BJ (cell line): ENCODE measurements at regions not wholly inside any gene's neighbourhood (a gene's known extent, or its start where the extent isn't known, plus 50 kb on each side); places are given as distances from the start of the nearest gene placed in this dataset.

ENCODE experiments used
- CTCF ChIA-PET: fragments of 350-600 bp; formaldehyde crosslinking; extraction: SDS; loops from one replicate; lab custom pipeline; 2021; ENCODE audit warnings: antibody characterized with exemption, inconsistent platforms; lab: Yijun Ruan, JAX
- POLR2A ChIA-PET: fragments of 300-600 bp; sonication (Branson Sonifier 250); formaldehyde crosslinking; extraction: SDS; loops from one replicate; lab custom pipeline; 2021; ENCODE audit warnings: antibody characterized with exemption; lab: Charles Lee
- DNase-seq: peaks from one replicate; pipeline ENCODE4 v3.0.0-alpha.2; 2011; ENCODE audit warnings: low read depth
- H3K27me3 ChIP-seq: 2 replicates; pipeline ENCODE4 v1.6.0; 2011; ENCODE audit warnings: low read length; ENCODE audit not compliant: control insufficient read depth, insufficient read depth
- H3K36me3 ChIP-seq: 2 replicates; pipeline ENCODE4 v1.5.1; 2011; ENCODE audit warnings: low read length; ENCODE audit not compliant: control insufficient read depth, insufficient read depth
- H3K4me3 ChIP-seq: 2 replicates; pipeline ENCODE4 v1.5.1; 2011; ENCODE audit warnings: low read depth, mild to moderate bottlenecking, control low read depth, low read length
- CTCF ChIP-seq: IDR thresholded peaks from 2 replicates; pipeline ENCODE4 v1.5.1; 2011; ENCODE audit warnings: low read depth, mild to moderate bottlenecking, control low read depth, inconsistent platforms, low read length, moderate library complexity; ENCODE audit not compliant: insufficient read depth

GRCh38 chr2:156001851-156002250, 330.7 kb downstream of the NR4A2 start:
- Histone ChIP-seq H3K4me3 (no peak overlapping the region), H3K27me3 (no peaks in the 10 kb centered on the region), H3K36me3 (no peaks in the 10 kb centered on the region)
- ChIA-PET CTCF (no interaction called here), POLR2A (interaction anchor here (0.7 kb wide), 1 partner anchor 25 kb away, joined by 3 read pairs; no protein-coding TSS in a partner anchor)
- no peak for TF ChIP-seq CTCF
- DNase-seq = no peak

DNA sequence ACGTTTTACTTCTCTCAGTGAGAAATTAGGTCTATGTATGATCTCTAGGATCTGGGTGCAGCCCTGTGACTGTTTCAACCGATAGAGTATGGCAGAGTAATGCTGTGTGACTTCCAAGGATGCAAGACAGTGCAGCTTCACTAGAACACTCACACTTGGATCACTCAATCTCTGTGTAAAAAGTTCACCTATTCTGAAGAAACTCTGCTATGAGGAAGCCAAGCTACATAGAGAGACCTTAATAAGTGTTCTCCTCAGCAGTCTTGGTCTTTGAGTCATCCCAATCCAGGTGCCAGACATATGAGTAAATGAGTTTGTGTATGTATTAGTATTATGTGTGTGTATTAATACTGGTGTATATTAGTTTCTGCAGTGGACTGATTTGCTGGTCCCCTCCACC, 335.0 kb downstream of the NR4A2 start:
- ChIA-PET CTCF (no interaction called here), POLR2A (no interaction called here)
- Histone ChIP-seq H3K36me3 (no peaks in the 10 kb centered on the region), H3K4me3 (no peak overlapping the region), H3K27me3 (no peaks in the 10 kb centered on the region)
- no peak for DNase-seq
- TF ChIP-seq CTCF = no peak

DNA sequence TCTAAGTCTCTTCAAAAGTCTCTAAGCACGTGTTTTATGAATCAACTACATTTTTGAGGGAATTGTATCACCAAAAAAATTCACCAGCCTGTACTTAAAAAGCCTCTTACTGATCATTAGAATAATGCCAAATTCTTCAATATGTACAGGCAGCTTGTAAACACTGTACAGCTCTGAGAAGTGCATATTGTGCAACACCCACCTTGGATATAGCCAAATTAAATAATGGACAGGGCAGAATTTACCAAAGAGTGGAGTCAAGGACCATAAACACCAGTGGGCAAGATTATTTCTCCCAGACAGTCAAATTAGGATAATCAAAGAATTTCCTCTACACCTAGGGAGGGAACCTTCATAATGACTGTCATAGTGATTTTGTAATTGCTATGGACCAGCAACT, 338.2 kb downstream of the NR4A2 start:
- H3K27me3 ChIP-seq = no peaks in the 10 kb centered on the region
- no peak for DNase-seq
- H3K36me3 ChIP-seq = no peaks in the 10 kb centered on the region
- TF ChIP-seq CTCF = no peak
- ChIA-PET POLR2A (no interaction called here), CTCF (no interaction called here)
- no peak overlapping the region for H3K4me3 ChIP-seq

GRCh38 chr2:155983845-155984244, 348.7 kb downstream of the NR4A2 start:
- POLR2A ChIA-PET = no interaction called here
- no peak for TF ChIP-seq CTCF
- H3K36me3 ChIP-seq = no peaks in the 10 kb centered on the region
- H3K4me3 ChIP-seq = no peak overlapping the region
- CTCF ChIA-PET = no interaction called here
- no peaks in the 10 kb centered on the region for H3K27me3 ChIP-seq
- no peak for DNase-seq

DNA sequence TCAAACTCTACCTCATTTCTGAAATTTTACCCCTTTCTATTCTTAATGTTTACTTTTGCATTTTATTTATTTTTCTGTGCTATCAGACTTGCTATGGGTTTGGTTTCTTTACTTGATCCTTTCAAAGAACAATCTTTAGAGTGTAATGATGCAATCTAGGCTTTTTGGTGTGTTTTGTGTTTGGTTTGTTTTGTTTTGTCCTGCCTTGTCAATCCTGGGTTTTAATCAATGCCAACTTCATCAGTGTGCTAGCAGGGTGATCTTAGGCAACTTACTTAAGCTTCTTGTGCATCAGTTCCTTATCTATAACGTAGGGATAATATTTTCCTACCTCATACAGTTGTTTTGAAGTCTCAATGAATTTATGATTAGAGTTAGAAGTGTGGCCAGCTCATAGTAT, 350.4 kb downstream of the NR4A2 start:
- H3K36me3 ChIP-seq = no peaks in the 10 kb centered on the region
- DNase-seq = no peak
- no peaks in the 10 kb centered on the region for H3K27me3 ChIP-seq
- no peak overlapping the region for H3K4me3 ChIP-seq
- TF ChIP-seq CTCF = no peak
- CTCF ChIA-PET = no interaction called here
- POLR2A ChIA-PET = no interaction called here
